HL-60 (cell line): ENCODE measurements at regions not wholly inside any gene's neighbourhood (a gene's known extent, or its start where the extent isn't known, plus 50 kb on each side); places are given as distances from the start of the nearest gene placed in this dataset.

Source experiments
- CTCF ChIP-seq: IDR thresholded peaks from one replicate; pipeline ENCODE4 v1.5.1; 2011; ENCODE audit warnings: low read length, control low read depth, inconsistent platforms; ENCODE audit not compliant: insufficient read depth
- GABPA ChIP-seq: IDR thresholded peaks from 2 replicates; pipeline ENCODE4 v1.6.1; 2012; ENCODE audit warnings: low read depth
- POLR2AphosphoS5 ChIP-seq: IDR thresholded peaks from 2 replicates; pipeline ENCODE4 v1.6.1; 2012; ENCODE audit warnings: low read depth
- REST ChIP-seq: IDR thresholded peaks from 2 replicates; pipeline ENCODE4 v1.6.1; 2012; ENCODE audit warnings: low read depth; ENCODE audit not compliant: insufficient replicate concordance
- SPI1 ChIP-seq: IDR thresholded peaks from 2 replicates; pipeline ENCODE4 v1.6.1; 2012; ENCODE audit warnings: low read depth, mild to moderate bottlenecking, borderline replicate concordance

- TF ChIP-seq SPI1 (no peak), CTCF (no peak), POLR2AphosphoS5 (no peak), REST (no peak), GABPA (no peak)
Measured at GRCh38 chr14:59087240-59087639, 101.2 kb upstream of the DAAM1 start.
